ENCODE measurements at regions not wholly inside any gene's neighbourhood (a gene's known extent, or its start where the extent isn't known, plus 50 kb on each side); places are given as distances from the start of the nearest gene placed in this dataset.

DNA sequence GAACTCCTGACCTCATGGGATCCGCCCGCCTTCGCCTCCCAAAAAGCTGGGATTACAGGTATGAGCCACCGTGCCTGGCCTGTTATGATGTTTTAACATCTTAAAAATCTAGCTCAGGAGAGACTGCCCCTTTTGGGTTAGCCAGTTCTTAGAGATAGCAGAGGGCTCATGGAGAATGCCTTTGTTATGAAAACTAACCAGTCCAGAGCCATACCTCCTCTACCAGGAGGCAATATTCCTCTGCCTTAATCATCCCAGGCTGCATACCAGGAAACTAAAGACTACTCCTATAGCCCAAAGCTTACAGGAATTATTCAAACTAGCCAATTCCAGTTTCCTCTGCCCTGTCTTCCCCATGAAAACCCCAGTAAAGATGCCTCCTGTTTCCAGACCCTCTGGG lies 96.0 kb upstream of the MDM1 start:
- TF ChIP-seq POLR2A (IDR thresholded peaks at IDR 0.05; ENCODE audit: low read depth, low read length) (no peak), POLR2AphosphoS5 (IDR thresholded peaks at IDR 0.05; ENCODE audit: low read depth, low read length) (no peak), TAF1 (IDR thresholded peaks at IDR 0.05; ENCODE audit: borderline replicate concordance, low read depth, low read length) (no peak)
- FAIRE-seq (no peak), DNase-seq (ENCODE audit: insufficient read length) (no peak)

DNA sequence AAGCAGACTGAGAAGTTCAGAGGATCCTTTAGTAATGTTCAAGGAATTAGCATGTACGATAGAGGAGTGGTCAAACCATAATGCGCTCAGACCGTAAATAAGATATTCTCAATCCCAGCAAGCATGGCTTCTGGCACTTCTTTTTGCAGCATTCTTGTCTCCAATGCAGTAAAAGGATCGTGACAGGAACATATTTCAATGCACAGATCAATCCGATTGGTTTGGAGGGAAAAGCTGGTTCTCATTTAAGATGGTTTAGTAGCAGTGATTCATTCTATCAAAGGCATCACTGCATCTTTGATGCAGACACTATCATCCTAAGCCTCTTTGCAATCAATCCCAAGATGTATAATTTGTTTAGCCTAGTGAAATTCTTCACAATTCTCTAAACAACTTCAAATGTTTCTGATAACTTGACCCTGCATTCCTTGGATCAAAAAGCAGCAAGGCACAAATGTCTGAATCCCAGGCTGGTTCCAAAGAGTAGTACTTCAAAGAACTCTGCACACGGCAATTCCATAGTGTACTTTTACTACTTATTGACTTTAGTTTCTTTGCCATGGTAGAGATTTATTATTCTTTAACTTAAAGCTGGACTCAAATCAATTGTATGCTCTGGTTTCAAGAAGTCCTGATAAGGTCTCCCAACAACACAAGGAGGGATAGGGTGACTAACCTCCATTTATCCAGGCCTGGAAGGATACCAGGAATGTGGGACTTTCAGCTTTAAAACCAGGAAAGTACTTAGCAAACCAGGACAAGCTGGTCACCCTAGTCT lies 96.8 kb upstream of the MDM1 start:
- DNase-seq (ENCODE audit: insufficient read length) = no peak
- no peak for FAIRE-seq
- TF ChIP-seq POLR2A (IDR thresholded peaks at IDR 0.05; ENCODE audit: low read depth, low read length) = no peak
- no peak for TF ChIP-seq TAF1 (IDR thresholded peaks at IDR 0.05; ENCODE audit: borderline replicate concordance, low read depth, low read length)
- TF ChIP-seq POLR2AphosphoS5 (IDR thresholded peaks at IDR 0.05; ENCODE audit: low read depth, low read length) = no peak

DNA sequence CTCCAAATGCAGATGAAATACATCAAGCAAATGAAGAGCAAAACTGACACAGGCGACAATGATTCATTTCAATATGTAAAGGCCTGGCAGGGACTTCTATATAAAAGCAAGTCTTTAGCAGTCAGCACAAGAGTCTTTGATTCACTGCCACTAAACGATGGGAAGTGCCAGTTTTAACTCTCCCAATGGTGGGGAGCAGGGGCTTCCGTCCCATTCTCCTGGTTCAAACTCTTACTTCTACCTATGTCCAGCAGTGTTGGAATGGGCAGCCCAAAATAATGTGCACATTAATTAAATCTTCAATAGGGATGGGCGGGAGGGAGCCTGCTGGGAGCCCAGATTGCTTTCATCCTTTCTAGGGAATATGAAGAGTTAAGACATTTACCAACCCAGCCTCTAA lies 97.5 kb upstream of the MDM1 start:
- DNase-seq (ENCODE audit: insufficient read length) (no peak), FAIRE-seq (no peak)
- no peak for TF ChIP-seq TAF1 (IDR thresholded peaks at IDR 0.05; ENCODE audit: borderline replicate concordance, low read depth, low read length)
- TF ChIP-seq POLR2A (IDR thresholded peaks at IDR 0.05; ENCODE audit: low read depth, low read length) = no peak
- no peak for TF ChIP-seq POLR2AphosphoS5 (IDR thresholded peaks at IDR 0.05; ENCODE audit: low read depth, low read length)

DNA sequence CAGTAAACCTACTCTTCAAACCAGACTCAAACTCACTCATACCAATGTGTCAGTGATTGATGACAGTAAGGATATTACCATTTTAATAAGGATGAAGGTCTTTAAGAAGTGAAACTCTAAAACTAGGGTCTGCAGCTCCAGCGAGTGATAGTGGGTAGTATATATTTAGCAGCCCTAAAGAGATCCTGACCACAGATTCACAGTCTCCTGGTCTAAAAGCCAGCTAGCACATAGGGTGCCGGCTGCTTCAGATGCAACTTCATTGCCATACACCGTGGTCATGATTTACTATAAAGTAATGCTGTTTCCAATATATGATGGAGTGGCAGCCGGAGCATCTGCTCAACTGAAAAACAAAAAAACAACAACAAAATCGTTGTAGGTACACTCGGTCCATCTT lies 99.6 kb upstream of the MDM1 start:
- FAIRE-seq = no peak
- TF ChIP-seq TAF1 (IDR thresholded peaks at IDR 0.05; ENCODE audit: borderline replicate concordance, low read depth, low read length) (no peak), POLR2AphosphoS5 (IDR thresholded peaks at IDR 0.05; ENCODE audit: low read depth, low read length) (no peak), POLR2A (IDR thresholded peaks at IDR 0.05; ENCODE audit: low read depth, low read length) (no peak)

DNA sequence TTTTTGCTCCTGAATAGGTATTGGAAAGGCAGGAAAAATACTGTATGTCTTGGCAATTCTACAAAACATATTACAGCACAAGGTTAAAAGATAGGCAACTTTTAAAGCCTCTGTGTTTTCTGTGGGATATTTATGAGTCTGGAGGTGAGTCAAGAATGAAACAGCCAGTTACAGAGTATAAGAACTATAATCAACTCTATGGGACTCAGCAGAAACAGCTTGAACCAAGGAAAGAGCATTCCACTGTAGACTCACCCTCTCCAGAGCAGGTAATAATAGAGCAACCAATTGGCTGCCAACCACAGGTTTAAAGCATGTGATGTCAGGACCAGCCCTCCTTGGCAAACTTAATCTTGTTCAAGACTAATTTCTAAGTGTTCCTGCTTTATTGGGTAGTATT lies 100.5 kb upstream of the MDM1 start:
- no peak for FAIRE-seq
- TF ChIP-seq POLR2AphosphoS5 (IDR thresholded peaks at IDR 0.05; ENCODE audit: low read depth, low read length) (no peak), TAF1 (IDR thresholded peaks at IDR 0.05; ENCODE audit: borderline replicate concordance, low read depth, low read length) (no peak), POLR2A (IDR thresholded peaks at IDR 0.05; ENCODE audit: low read depth, low read length) (no peak)

More for the DNA sequence above, 99.6 kb upstream of the MDM1 start:
- no peak for DNase-seq (ENCODE audit: insufficient read length)

DNA sequence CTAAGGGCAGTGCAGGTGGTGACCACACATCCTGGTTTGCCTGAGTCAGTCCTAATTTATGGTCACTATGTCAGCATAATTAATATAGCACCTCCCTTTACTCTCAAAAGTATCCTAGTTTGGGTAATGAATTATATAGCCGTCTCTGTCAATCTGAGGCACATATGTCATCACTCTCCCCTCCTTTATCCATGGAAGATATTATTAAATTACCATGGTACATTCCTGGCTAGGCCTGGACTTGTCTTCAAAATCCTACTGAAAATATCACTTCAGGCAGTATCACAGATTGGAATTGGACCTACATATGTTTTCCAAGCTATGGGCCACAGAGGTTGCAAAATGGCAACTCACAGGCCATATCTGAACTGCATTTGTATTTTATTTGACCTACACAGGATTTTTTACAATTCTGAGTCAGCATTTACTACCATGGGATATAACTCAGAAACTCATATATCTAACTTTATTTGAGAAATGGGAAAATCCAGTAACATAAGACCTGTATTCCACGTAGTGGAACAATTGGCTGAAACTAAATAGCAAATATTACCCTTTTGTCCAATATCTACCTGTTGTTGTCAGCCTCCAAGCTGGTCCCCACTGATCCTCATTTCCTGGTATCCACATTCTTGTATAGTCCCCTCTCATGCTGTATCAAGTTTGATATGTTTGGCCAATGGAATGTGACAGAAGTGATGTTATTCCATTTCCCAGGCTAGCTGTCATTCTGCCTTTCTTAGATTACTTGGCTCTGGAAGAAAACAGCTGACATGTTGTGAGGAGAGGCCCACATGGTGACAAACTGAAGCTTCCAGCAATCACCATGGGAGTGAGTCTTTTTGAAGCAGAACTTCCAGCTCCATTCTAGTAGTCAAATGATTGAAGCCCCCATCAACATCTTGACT lies 102.5 kb upstream of the MDM1 start:
- DNase-seq (ENCODE audit: insufficient read length) (no peak), FAIRE-seq (no peak)
- TF ChIP-seq TAF1 (IDR thresholded peaks at IDR 0.05; ENCODE audit: borderline replicate concordance, low read depth, low read length) = no peak

More for the DNA sequence above, 100.5 kb upstream of the MDM1 start:
- no peak for DNase-seq (ENCODE audit: insufficient read length)

DNA sequence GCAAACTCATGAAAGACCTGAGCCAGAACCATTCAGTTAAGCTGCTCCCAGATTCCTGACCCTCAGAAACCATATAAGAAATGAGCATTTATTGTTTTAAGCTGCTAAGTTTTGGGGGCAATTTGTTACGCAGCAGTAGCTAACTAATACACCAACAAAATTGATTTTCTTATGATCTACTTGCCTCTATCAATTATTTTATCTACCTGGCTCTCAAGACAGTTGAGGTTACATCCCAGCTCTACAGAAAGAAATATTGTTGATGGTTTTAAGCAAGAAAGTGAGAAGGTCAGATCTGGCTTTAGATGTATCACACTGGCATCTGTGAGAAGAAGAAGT lies 103.1 kb upstream of the MDM1 start:
- no peak for DNase-seq (ENCODE audit: insufficient read length)
- TF ChIP-seq TAF1 (IDR thresholded peaks at IDR 0.05; ENCODE audit: borderline replicate concordance, low read depth, low read length) (no peak), POLR2AphosphoS5 (IDR thresholded peaks at IDR 0.05; ENCODE audit: low read depth, low read length) (no peak), POLR2A (IDR thresholded peaks at IDR 0.05; ENCODE audit: low read depth, low read length) (no peak)
- FAIRE-seq = no peak

DNA sequence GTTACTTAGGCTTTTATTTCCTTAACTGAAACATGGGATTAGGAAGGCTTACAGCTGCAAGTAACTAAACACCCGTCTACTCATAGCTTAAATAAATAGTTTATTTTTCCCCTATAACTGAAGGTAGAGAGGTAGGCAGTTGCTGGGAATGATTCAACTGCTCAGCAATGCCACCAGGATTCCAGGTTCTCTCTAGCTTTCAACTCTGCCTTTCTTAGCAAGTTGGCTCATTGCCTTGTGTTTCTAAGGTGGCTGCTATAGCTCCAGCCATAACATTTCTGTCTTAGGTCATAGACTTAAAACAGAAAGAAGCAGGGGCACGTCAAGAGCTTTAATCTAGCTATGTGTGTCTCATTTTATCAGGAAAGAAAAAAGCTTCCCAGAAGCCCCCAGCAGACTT lies 103.7 kb upstream of the MDM1 start:
- DNase-seq (ENCODE audit: insufficient read length) (no peak), FAIRE-seq (no peak)
- TF ChIP-seq POLR2AphosphoS5 (IDR thresholded peaks at IDR 0.05; ENCODE audit: low read depth, low read length) = no peak
- no peak for TF ChIP-seq TAF1 (IDR thresholded peaks at IDR 0.05; ENCODE audit: borderline replicate concordance, low read depth, low read length)
- no peak for TF ChIP-seq POLR2A (IDR thresholded peaks at IDR 0.05; ENCODE audit: low read depth, low read length)

DNA sequence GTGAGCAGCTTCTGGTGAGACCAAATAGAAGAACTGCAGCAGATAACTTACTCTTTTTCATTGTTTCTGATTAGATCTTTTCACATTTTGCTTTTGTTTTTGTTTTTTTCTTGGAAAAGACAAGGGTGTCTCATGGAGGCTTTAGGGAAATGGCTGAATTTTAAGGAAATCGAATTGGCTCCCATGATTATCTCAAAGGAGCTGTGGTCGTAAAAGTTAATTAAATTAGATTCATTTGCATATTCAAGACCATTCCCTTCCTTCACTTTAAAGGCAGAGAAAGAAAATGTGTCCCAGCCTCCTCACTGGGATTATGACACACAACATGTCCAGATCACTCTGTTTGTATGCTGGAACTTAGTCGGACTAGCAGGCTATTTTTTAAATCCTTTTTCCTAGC lies 106.4 kb upstream of the MDM1 start:
- TF ChIP-seq POLR2A (IDR thresholded peaks at IDR 0.05; ENCODE audit: low read depth, low read length) = no peak
- TF ChIP-seq POLR2AphosphoS5 (IDR thresholded peaks at IDR 0.05; ENCODE audit: low read depth, low read length) = no peak
- no peak for TF ChIP-seq TAF1 (IDR thresholded peaks at IDR 0.05; ENCODE audit: borderline replicate concordance, low read depth, low read length)
- DNase-seq (ENCODE audit: insufficient read length) (no peak), FAIRE-seq (no peak)

DNA sequence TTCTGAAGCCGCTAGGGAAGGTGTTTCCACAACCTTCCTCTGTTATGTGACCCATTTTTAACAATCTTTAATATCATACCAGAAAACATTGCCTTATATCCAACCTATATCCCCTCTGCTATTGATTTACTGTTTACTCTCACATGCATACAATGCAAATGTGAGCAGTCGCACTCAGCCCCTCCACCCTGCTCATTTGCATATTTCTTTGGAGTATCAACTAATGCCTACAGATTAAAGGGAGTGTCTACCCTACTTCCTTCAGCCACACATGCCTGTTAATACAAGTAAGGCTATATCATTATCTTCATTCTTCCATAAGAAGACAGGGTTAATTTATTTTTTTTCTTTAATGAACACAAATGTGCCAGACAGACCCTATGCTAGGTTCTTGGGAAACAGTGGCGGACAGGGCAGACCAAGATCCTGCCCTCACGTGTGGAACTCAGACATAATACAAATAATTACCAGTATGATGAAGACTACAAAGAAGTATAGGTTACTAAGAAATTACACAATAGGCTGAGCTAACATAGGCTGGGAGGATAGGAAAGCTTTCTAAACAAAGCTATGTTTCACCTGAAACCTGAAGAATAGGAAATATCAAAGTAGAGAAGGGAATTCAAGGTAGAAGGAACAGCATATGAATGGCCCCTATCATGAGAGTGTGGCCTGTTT lies 107.3 kb upstream of the MDM1 start:
- DNase-seq (ENCODE audit: insufficient read length) = no peak
- no peak for FAIRE-seq
- no peak for TF ChIP-seq POLR2A (IDR thresholded peaks at IDR 0.05; ENCODE audit: low read depth, low read length)
- TF ChIP-seq POLR2AphosphoS5 (IDR thresholded peaks at IDR 0.05; ENCODE audit: low read depth, low read length) = no peak
- TF ChIP-seq TAF1 (IDR thresholded peaks at IDR 0.05; ENCODE audit: borderline replicate concordance, low read depth, low read length) = no peak

DNA sequence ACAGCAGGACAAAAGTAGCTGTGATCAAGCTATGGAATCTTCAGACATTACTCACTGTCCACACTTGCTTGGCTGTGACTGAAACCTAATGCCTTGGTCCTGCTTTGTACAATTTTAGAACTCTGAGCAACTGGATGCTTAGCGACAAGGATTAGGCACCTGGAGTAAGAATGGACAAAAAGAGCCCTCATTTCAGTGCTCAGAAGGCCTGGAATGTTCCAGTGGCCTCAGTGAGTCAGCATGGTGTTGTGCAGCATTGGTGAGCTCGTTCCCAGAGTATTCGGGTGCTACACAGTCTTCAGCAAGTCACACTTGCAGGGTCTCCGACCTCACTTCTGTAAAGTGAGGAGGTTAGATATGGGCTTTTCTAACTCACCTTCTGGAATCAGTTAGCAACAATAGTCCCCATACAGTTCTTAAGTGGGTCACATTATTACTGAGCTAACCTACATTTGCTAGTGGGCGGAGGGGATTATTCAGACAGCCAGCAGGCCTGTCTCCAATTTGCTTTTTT lies 108.0 kb upstream of the MDM1 start:
- DNase-seq (ENCODE audit: insufficient read length) = no peak
- TF ChIP-seq POLR2AphosphoS5 (IDR thresholded peaks at IDR 0.05; ENCODE audit: low read depth, low read length) (no peak), TAF1 (IDR thresholded peaks at IDR 0.05; ENCODE audit: borderline replicate concordance, low read depth, low read length) (no peak), POLR2A (IDR thresholded peaks at IDR 0.05; ENCODE audit: low read depth, low read length) (no peak)
- no peak for FAIRE-seq

All from GM12892 (cell line).